GM10248 (cell line): ENCODE measurements at regions not wholly inside any gene's neighbourhood (a gene's known extent, or its start where the extent isn't known, plus 50 kb on each side); places are given as distances from the start of the nearest gene placed in this dataset.

Experiments used
- CTCF ChIA-PET: fragments of 300-600 bp; sonication (Branson Sonifier 250); formaldehyde crosslinking; extraction: SDS; loops from one replicate; lab custom pipeline; 2021; ENCODE audit warnings: antibody characterized with exemption; lab: Yijun Ruan, JAX
- POLR2A ChIA-PET: fragments of 350-650 bp; sonication (Branson Sonifier 250); formaldehyde crosslinking; extraction: SDS; loops from one replicate; lab custom pipeline; 2020; ENCODE audit warnings: antibody characterized with exemption; lab: Yijun Ruan, JAX
- DNase-seq: peaks from one replicate; pipeline ENCODE4 v3.0.0; 2012; ENCODE audit errors: extremely low spot score
- CTCF ChIP-seq: IDR thresholded peaks from 2 replicates; pipeline ENCODE4 v1.5.1; 2012; ENCODE audit warnings: mild to moderate bottlenecking, low read depth; ENCODE audit errors: extremely low read depth, missing control alignments, control extremely low read depth

- POLR2A ChIA-PET = no interaction called here
- DNase-seq = no peak
- CTCF ChIA-PET = interaction anchor here (0.8 to 1.6 kb wide), 3 partner anchors 10 to 75 kb away, joined by 3 to 4 read pairs (median 3); no protein-coding TSS in a partner anchor
- TF ChIP-seq CTCF = no peak
Measured at GRCh38 chr1:38394303-38394702, 347.7 kb upstream of the POU3F1 start.

- CTCF ChIA-PET = interaction anchor here (1.2 kb wide), 1 partner anchor 25 kb away, joined by 5 read pairs; no protein-coding TSS in a partner anchor
- DNase-seq = no peak
Measured at GRCh38 chr1:38392861-38393260, 346.3 kb upstream of the POU3F1 start.

GRCh38 chr1:38381256-38381655, 334.7 kb upstream of the POU3F1 start:
- POLR2A ChIA-PET = no interaction called here
- DNase-seq = no peak
- no peak for TF ChIP-seq CTCF
- CTCF ChIA-PET = no interaction called here

More at GRCh38 chr1:38392861-38393260, 346.3 kb upstream of the POU3F1 start:
- no peak for TF ChIP-seq CTCF
- POLR2A ChIA-PET = no interaction called here

GRCh38 chr1:38376577-38376976, 330.0 kb upstream of the POU3F1 start:
- no peak for TF ChIP-seq CTCF
- ChIA-PET CTCF (no interaction called here), POLR2A (no interaction called here)
- no peak for DNase-seq

- no peak for DNase-seq
- CTCF ChIA-PET = no interaction called here
- no peak for TF ChIP-seq CTCF
- POLR2A ChIA-PET = no interaction called here
Measured at GRCh38 chr1:38375035-38375434, 328.4 kb upstream of the POU3F1 start.

GRCh38 chr1:38371505-38371844, 324.9 kb upstream of the POU3F1 start:
- no peak for TF ChIP-seq CTCF
- no peak for DNase-seq
- CTCF ChIA-PET = no interaction called here
- POLR2A ChIA-PET = interaction anchor here (0.6 kb wide), 1 partner anchor 22 kb away, joined by 6 read pairs; no protein-coding TSS in a partner anchor

GRCh38 chr1:38370716-38371504, 324.3 kb upstream of the POU3F1 start:
- ChIA-PET CTCF (no interaction called here), POLR2A (no interaction called here)
- no peak for TF ChIP-seq CTCF
- DNase-seq = no peak
